ENCODE measurements at regions not wholly inside any gene's neighbourhood (a gene's known extent, or its start where the extent isn't known, plus 50 kb on each side); places are given as distances from the start of the nearest gene placed in this dataset.

GRCh38 chr6:100084991-100085364, 91.0 kb upstream of the MCHR2 start:
- Histone ChIP-seq H3K27ac (no peak overlapping the region), H3K4me1 (no peaks in the 10 kb centered on the region), H3K4me3 (no peak overlapping the region), H3K36me3 (no peaks in the 10 kb centered on the region), H3K9me3 (no peaks in the 10 kb centered on the region), H3K27me3 (no peaks in the 10 kb centered on the region)
- DNase-seq: no peak
- intact Hi-C loops (cut with DNase I; ENCODE audit: low total_unique reads): no loop called here
- no peak for TF ChIP-seq CTCF (IDR thresholded peaks at IDR 0.05)

DNA sequence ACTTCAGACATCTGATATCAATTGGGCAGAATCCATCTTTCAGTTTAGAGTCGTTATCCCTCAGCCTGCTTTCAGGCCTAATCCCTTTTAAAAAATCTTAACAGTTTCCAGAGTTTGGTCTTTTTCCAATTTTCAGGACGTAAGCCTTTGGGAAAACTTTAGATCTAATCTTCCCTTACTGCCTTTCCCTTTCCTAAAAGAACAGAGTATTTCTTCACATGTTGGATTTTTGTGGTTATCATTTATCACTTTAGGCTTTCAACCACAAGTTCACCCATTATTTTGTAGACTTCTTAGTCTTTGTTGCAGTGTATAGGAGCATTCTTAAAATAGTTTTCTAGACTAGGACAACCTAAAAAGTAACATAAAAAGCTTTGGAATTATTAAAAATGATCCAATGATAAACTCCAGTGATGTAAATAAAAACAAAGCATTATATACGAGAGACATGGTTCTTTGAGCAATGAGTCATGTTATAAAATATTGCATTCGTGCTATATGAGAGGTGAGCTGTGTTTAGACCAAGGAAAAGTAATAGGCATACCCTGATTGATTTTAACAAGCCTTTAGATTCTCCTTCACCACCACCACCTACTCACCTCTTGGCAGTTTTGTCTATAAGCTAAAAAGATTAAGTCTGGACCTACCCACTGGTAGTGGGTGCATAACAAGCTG, 90.4 kb upstream of the MCHR2 start:
- no peak for DNase-seq
- H3K4me1 ChIP-seq: no peaks in the 10 kb centered on the region
- H3K36me3 ChIP-seq: no peaks in the 10 kb centered on the region
- intact Hi-C loops (cut with DNase I; ENCODE audit: low total_unique reads): no loop called here
- no peaks in the 10 kb centered on the region for H3K27me3 ChIP-seq
- no peak overlapping the region for H3K27ac ChIP-seq
- no peak overlapping the region for H3K4me3 ChIP-seq
- TF ChIP-seq CTCF (IDR thresholded peaks at IDR 0.05): no peak
- H3K9me3 ChIP-seq: no peaks in the 10 kb centered on the region

DNA sequence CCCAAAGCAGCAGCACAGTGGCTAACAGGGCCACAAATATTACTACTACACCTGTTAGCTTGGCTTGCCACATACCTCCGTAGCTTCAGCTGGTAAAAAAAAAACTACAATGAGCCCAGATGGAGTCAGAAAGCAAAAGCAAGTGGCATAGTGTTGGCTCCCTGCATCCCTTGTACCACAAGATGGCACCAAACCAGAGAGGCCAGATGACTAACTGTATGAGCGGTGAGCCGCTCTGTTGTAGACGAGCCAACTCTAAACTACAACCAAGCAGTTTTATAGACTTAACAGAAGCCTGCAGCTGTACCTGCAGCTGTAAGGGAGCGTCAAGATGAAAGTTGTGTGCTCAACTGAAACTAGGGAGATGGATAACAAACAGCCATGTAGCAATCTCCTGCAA, 84.5 kb upstream of the MCHR2 start:
- Histone ChIP-seq H3K27me3 (no peaks in the 10 kb centered on the region), H3K36me3 (no peaks in the 10 kb centered on the region), H3K4me1 (no peaks in the 10 kb centered on the region), H3K9me3 (no peaks in the 10 kb centered on the region), H3K4me3 (no peak overlapping the region), H3K27ac (no peak overlapping the region)
- no peak for TF ChIP-seq CTCF (IDR thresholded peaks at IDR 0.05)
- no peak for DNase-seq
- intact Hi-C loops (cut with DNase I; ENCODE audit: low total_unique reads): no loop called here

GRCh38 chr6:100065348-100065747, 71.3 kb upstream of the MCHR2 start:
- intact Hi-C loops (cut with DNase I; ENCODE audit: low total_unique reads): no loop called here
- DNase-seq: no peak
- peaks cover 0 to 6% (median 0%) of the 10 kb centered on the region in 3 donors for H3K9me3 ChIP-seq
- no peak for TF ChIP-seq CTCF (IDR thresholded peaks at IDR 0.05)
- no peaks in the 10 kb centered on the region for H3K36me3 ChIP-seq
- no peaks in the 10 kb centered on the region for H3K4me1 ChIP-seq
- no peaks in the 10 kb centered on the region for H3K27me3 ChIP-seq
- H3K4me3 ChIP-seq: no peak overlapping the region
- H3K27ac ChIP-seq: no peak overlapping the region

DNA sequence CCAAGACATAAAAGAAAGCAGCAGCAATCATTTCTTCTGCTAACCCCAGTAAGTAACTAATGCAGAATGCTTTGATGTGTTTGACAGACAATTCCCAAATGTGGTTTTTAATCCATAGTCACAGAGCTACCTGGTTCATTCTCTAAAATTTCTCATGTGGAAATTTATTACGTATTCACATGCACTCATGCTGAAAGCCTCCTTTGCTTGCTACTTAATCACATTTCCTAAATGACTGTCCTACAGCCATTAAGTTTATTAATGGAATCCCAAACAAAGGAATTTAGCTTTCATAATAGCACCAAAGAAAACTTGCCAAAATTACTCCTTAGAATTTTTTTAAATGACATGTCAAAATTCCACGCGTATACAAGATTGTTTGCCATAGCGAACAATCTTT, 68.6 kb upstream of the MCHR2 start:
- Histone ChIP-seq H3K27ac (no peak overlapping the region), H3K27me3 (no peaks in the 10 kb centered on the region), H3K36me3 (no peaks in the 10 kb centered on the region), H3K4me1 (no peaks in the 10 kb centered on the region), H3K9me3 (no peaks in the 10 kb centered on the region), H3K4me3 (no peak overlapping the region)
- intact Hi-C loops (cut with DNase I; ENCODE audit: low total_unique reads): loop anchor here (1.0 kb wide), 1 partner anchor 57 kb away; no protein-coding TSS in a partner anchor
- TF ChIP-seq CTCF (IDR thresholded peaks at IDR 0.05): no peak
- no peak for DNase-seq

GRCh38 chr6:100057941-100058340, 63.9 kb upstream of the MCHR2 start:
- no peaks in the 10 kb centered on the region for H3K36me3 ChIP-seq
- no peaks in the 10 kb centered on the region for H3K4me1 ChIP-seq
- no peak for TF ChIP-seq CTCF (IDR thresholded peaks at IDR 0.05)
- no peak overlapping the region for H3K4me3 ChIP-seq
- H3K27ac ChIP-seq: no peak overlapping the region
- peaks cover 0 to 3% (median 0%) of the 10 kb centered on the region in 3 donors for H3K9me3 ChIP-seq
- no peak for DNase-seq
- no peaks in the 10 kb centered on the region for H3K27me3 ChIP-seq
- intact Hi-C loops (cut with DNase I; ENCODE audit: low total_unique reads): no loop called here

All from tibial artery (tissue), 4 donors.